ENCODE measurements at regions not wholly inside any gene's neighbourhood (a gene's known extent, or its start where the extent isn't known, plus 50 kb on each side); places are given as distances from the start of the nearest gene placed in this dataset.

- no peak for DNase-seq (ENCODE audit: low spot score)
- no peak for TF ChIP-seq CTCF (conservative IDR thresholded peaks at IDR 0.05; ENCODE audit: low read depth)
- no peak overlapping the region for H3K27ac ChIP-seq
- CTCF ChIA-PET: no interaction called here
- POLR2A ChIA-PET (ENCODE audit: low non-redundant PET): no interaction called here
Measured at GRCh38 chr2:156019341-156019740, 313.2 kb downstream of the NR4A2 start.

- CTCF ChIA-PET: no interaction called here
- POLR2A ChIA-PET (ENCODE audit: low non-redundant PET): no interaction called here
- no peak for DNase-seq (ENCODE audit: low spot score)
Measured at GRCh38 chr2:156017341-156017885, 315.1 kb downstream of the NR4A2 start.

GRCh38 chr2:156009293-156009692 is 323.2 kb downstream of the NR4A2 start:
- CTCF ChIA-PET: interaction anchor here (0.7 kb wide), 1 partner anchor 144 kb away, joined by 3 read pairs; no protein-coding TSS in a partner anchor
- no peak for TF ChIP-seq CTCF (conservative IDR thresholded peaks at IDR 0.05; ENCODE audit: low read depth)
- no peak for DNase-seq (ENCODE audit: low spot score)
- no peak overlapping the region for H3K27ac ChIP-seq
- POLR2A ChIA-PET (ENCODE audit: low non-redundant PET): no interaction called here

More at GRCh38 chr2:156017341-156017885, 315.1 kb downstream of the NR4A2 start:
- no peak overlapping the region for H3K27ac ChIP-seq
- TF ChIP-seq CTCF (conservative IDR thresholded peaks at IDR 0.05; ENCODE audit: low read depth): no peak

- TF ChIP-seq CTCF (conservative IDR thresholded peaks at IDR 0.05; ENCODE audit: low read depth): no peak
- CTCF ChIA-PET: interaction anchor here (0.7 kb wide), 1 partner anchor 91 kb away, joined by 4 read pairs; no protein-coding TSS in a partner anchor
- POLR2A ChIA-PET (ENCODE audit: low non-redundant PET): no interaction called here
- H3K27ac ChIP-seq: no peak overlapping the region
- DNase-seq (ENCODE audit: low spot score): no peak
Measured at GRCh38 chr2:156006721-156007618, 325.6 kb downstream of the NR4A2 start.

GRCh38 chr2:156005999-156006712 is 326.4 kb downstream of the NR4A2 start:
- POLR2A ChIA-PET (ENCODE audit: low non-redundant PET): no interaction called here
- TF ChIP-seq CTCF (conservative IDR thresholded peaks at IDR 0.05; ENCODE audit: low read depth): no peak
- DNase-seq (ENCODE audit: low spot score): no peak
- no peak overlapping the region for H3K27ac ChIP-seq
- CTCF ChIA-PET: interaction anchor here (0.5 kb wide), 1 partner anchor 458 kb away, joined by 5 read pairs; no protein-coding TSS in a partner anchor

- ChIA-PET POLR2A (ENCODE audit: low non-redundant PET) (no interaction called here), CTCF (interaction anchor here (0.5 kb wide), 1 partner anchor 459 kb away, joined by 5 read pairs; no protein-coding TSS in a partner anchor)
- no peak overlapping the region for H3K27ac ChIP-seq
- no peak for TF ChIP-seq CTCF (conservative IDR thresholded peaks at IDR 0.05; ENCODE audit: low read depth)
- DNase-seq (ENCODE audit: low spot score): no peak
Measured at GRCh38 chr2:156005531-156005930, 327.0 kb downstream of the NR4A2 start.

Measured in RWPE1 (cell line).